ENCODE measurements at regions not wholly inside any gene's neighbourhood (a gene's known extent, or its start where the extent isn't known, plus 50 kb on each side); places are given as distances from the start of the nearest gene placed in this dataset.

GRCh38 chrX:21276736-21277433 is 97.3 kb upstream of the CNKSR2 start:
- Histone ChIP-seq H3K27me3 (ENCODE audit: low read depth) (no peaks in the 10 kb centered on the region), H3K4me1 (no peaks in the 10 kb centered on the region), H3K9me3 (replicated peaks) (no peaks in the 10 kb centered on the region), H3K36me3 (no peaks in the 10 kb centered on the region), H3K27ac (replicated peaks) (no peak overlapping the region), H3K4me3 (no peak overlapping the region)
- no peak for DNase-seq
- no peak for TF ChIP-seq CTCF (IDR thresholded peaks at IDR 0.05; ENCODE audit: borderline replicate concordance)
- intact Hi-C loops (cut with micrococcal nuclease), result no loop called here

GRCh38 chrX:21289232-21289631 is 85.0 kb upstream of the CNKSR2 start:
- TF ChIP-seq CTCF (IDR thresholded peaks at IDR 0.05; ENCODE audit: borderline replicate concordance), result no peak
- intact Hi-C loops (cut with micrococcal nuclease), result no loop called here
- DNase-seq, result no peak
- Histone ChIP-seq H3K4me1 (no peaks in the 10 kb centered on the region), H3K27ac (replicated peaks) (no peak overlapping the region), H3K4me3 (no peak overlapping the region), H3K27me3 (ENCODE audit: low read depth) (no peaks in the 10 kb centered on the region), H3K36me3 (no peaks in the 10 kb centered on the region), H3K9me3 (replicated peaks) (no peaks in the 10 kb centered on the region)

- DNase-seq, result no peak
- Histone ChIP-seq H3K4me3 (no peak overlapping the region), H3K36me3 (no peaks in the 10 kb centered on the region), H3K27ac (replicated peaks) (no peak overlapping the region), H3K4me1 (no peaks in the 10 kb centered on the region), H3K9me3 (replicated peaks) (no peaks in the 10 kb centered on the region), H3K27me3 (ENCODE audit: low read depth) (no peaks in the 10 kb centered on the region)
- no peak for TF ChIP-seq CTCF (IDR thresholded peaks at IDR 0.05; ENCODE audit: borderline replicate concordance)
- intact Hi-C loops (cut with micrococcal nuclease), result no loop called here
These were observed 78.9 kb upstream of the CNKSR2 start for GRCh38 chrX:21295246-21295820.

GRCh38 chrX:21305799-21306336 is 68.3 kb upstream of the CNKSR2 start:
- Histone ChIP-seq H3K36me3 (no peaks in the 10 kb centered on the region), H3K4me1 (no peaks in the 10 kb centered on the region), H3K27me3 (ENCODE audit: low read depth) (no peaks in the 10 kb centered on the region), H3K27ac (replicated peaks) (no peak overlapping the region), H3K9me3 (replicated peaks) (no peaks in the 10 kb centered on the region), H3K4me3 (no peak overlapping the region)
- TF ChIP-seq CTCF (IDR thresholded peaks at IDR 0.05; ENCODE audit: borderline replicate concordance), result no peak
- no peak for DNase-seq
- intact Hi-C loops (cut with micrococcal nuclease), result no loop called here

- intact Hi-C loops (cut with micrococcal nuclease), result no loop called here
- Histone ChIP-seq H3K9me3 (replicated peaks) (peaks cover 3% of the 10 kb centered on the region), H3K4me3 (no peak overlapping the region), H3K4me1 (no peaks in the 10 kb centered on the region), H3K36me3 (no peaks in the 10 kb centered on the region), H3K27me3 (ENCODE audit: low read depth) (no peaks in the 10 kb centered on the region), H3K27ac (replicated peaks) (no peak overlapping the region)
- TF ChIP-seq CTCF (IDR thresholded peaks at IDR 0.05; ENCODE audit: borderline replicate concordance), result no peak
- no peak for DNase-seq
These were observed 54.9 kb upstream of the CNKSR2 start for GRCh38 chrX:21319323-21319722.

Measured in left ventricle myocardium inferior (tissue), 1 donor.